Cortex of kidney (tissue), 1 donor: ENCODE measurements at regions not wholly inside any gene's neighbourhood (a gene's known extent, or its start where the extent isn't known, plus 50 kb on each side); places are given as distances from the start of the nearest gene placed in this dataset.

Source experiments
- DNase-seq: peaks from one replicate; lab custom pipeline; 2025; lab: John Stamatoyannopoulos, UW

GRCh38 chr7:130966246-130967009, 232.4 kb upstream of the KLF14 start:
- no peak for DNase-seq

GRCh38 chr7:130970196-130970595, 236.2 kb upstream of the KLF14 start:
- DNase-seq, result no peak

- DNase-seq, result no peak
Measured at GRCh38 chr7:130970696-130971095, 236.7 kb upstream of the KLF14 start.

- DNase-seq, result no peak
Measured at GRCh38 chr7:130971297-130971696, 237.3 kb upstream of the KLF14 start.

- no peak for DNase-seq
Measured at GRCh38 chr7:130972201-130972600, 238.2 kb upstream of the KLF14 start.

GRCh38 chr7:130973637-130974036, 239.6 kb upstream of the KLF14 start:
- DNase-seq, result no peak

GRCh38 chr7:130974169-130974568, 240.2 kb upstream of the KLF14 start:
- DNase-seq, result no peak

GRCh38 chr7:130974794-130975193, 240.8 kb upstream of the KLF14 start:
- no peak for DNase-seq

- DNase-seq, result no peak
Measured at GRCh38 chr7:130975731-130976130, 241.7 kb upstream of the KLF14 start.

- no peak for DNase-seq
Measured at GRCh38 chr7:130982160-130982638, 248.2 kb upstream of the KLF14 start.

GRCh38 chr7:130982651-130983050, 248.6 kb upstream of the KLF14 start:
- DNase-seq, result no peak

GRCh38 chr7:130985361-130985760, 251.4 kb upstream of the KLF14 start:
- no peak for DNase-seq

GRCh38 chr7:130986261-130986690, 252.3 kb upstream of the KLF14 start:
- no peak for DNase-seq

GRCh38 chr7:130987092-130987491, 253.1 kb upstream of the KLF14 start:
- DNase-seq, result no peak

- DNase-seq, result no peak
Measured at GRCh38 chr7:130988443-130988842, 254.4 kb upstream of the KLF14 start.

GRCh38 chr7:130989101-130989795, 255.2 kb upstream of the KLF14 start:
- no peak for DNase-seq

- DNase-seq, result no peak
Measured at GRCh38 chr7:130990178-130990832, 256.3 kb upstream of the KLF14 start.

GRCh38 chr7:130993671-130994365, 259.8 kb upstream of the KLF14 start:
- no peak for DNase-seq

GRCh38 chr7:130994378-130995115, 260.5 kb upstream of the KLF14 start:
- DNase-seq, result no peak

GRCh38 chr7:130995252-130996081, 261.5 kb upstream of the KLF14 start:
- DNase-seq, result no peak
